Right ventricle myocardium inferior (tissue), 1 donor: ENCODE measurements at regions not wholly inside any gene's neighbourhood (a gene's known extent, or its start where the extent isn't known, plus 50 kb on each side); places are given as distances from the start of the nearest gene placed in this dataset.

Experiments
- ATAC-seq: fragments of 200-7000 bp; cut with Tn5 transposase; one replicate; pipeline ENCODE4 v1.9.1; 2020; ENCODE audit warnings: mild to moderate bottlenecking, moderate library complexity
- DNase-seq: peaks from one replicate; pipeline ENCODE4 v3.0.0; 2021; ENCODE audit errors: missing footprints
- intact Hi-C: fragments of 100-400 bp; cut with DNase I; formaldehyde crosslinking; loops from one replicate; pipeline ENCODE4 v1.11.0; 2022
- donor health status: DM: no; HTN: yes; CAD: no; lungs with severe emphysema.

DNA sequence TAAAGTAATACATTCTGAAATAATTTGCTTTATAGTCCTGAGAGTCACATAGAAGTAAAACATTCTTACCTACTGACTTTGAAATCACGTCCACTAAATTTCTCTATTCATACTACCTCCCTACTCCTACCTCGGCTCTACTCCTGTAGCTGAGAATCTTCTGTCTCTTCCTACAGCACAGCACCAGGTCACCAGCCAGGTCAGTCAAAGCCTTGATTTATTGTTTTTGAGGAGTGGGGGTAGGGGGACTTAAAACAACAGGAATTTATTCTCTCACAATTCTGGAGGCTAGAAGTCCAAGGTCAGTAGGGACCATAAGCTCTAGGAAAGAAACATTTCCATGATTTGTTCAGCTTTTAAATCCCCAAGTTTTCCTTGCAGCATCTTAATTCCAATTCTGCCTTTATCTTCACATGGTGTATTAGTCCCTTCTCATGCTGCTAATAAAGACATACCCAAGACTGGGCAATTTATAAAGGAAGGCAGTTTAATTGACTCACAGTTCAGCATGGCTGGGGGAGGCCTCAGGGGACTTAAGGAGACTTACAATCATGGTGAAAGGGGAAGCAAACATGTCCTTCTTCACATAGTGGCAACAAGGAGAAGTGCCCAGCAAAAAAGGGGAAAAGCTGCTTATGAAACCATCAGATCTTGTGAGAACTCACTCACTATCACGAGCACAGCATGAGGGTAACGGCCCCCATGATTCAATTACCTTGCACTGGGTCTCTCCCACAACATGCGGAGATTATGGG is 49.6 kb upstream of the CCNG1 start:
- no peak for DNase-seq
- ATAC-seq: no peak
- intact Hi-C loops: no loop called here
